GM18520 (cell line): ENCODE measurements at regions not wholly inside any gene's neighbourhood (a gene's known extent, or its start where the extent isn't known, plus 50 kb on each side); places are given as distances from the start of the nearest gene placed in this dataset.
"Not testable (repeated sequence)": the region's sequence is repeated elsewhere in the genome, so short reads cannot be mapped to it uniquely, and the experiment has no call there.

Experiments
- ATAC-seq: cut with Tn5 transposase; IDR thresholded peaks from one replicate; pipeline ENCODE4 v1.9.1; 2021; ENCODE audit not compliant: unreplicated experiment

GRCh38 chr10:121131426-121132265, 280.5 kb downstream of the WDR11 start:
- no peak for ATAC-seq

- ATAC-seq, result no peak
Measured at GRCh38 chr10:121132273-121132672, 281.1 kb downstream of the WDR11 start.

GRCh38 chr10:121133901-121134300, 282.7 kb downstream of the WDR11 start:
- no peak for ATAC-seq

GRCh38 chr10:121134711-121135110, 283.5 kb downstream of the WDR11 start:
- ATAC-seq, result no peak

GRCh38 chr10:121135512-121135911, 284.4 kb downstream of the WDR11 start:
- no peak for ATAC-seq

- no peak for ATAC-seq
Measured at GRCh38 chr10:121137533-121137932, 286.4 kb downstream of the WDR11 start.

GRCh38 chr10:121138112-121138860, 287.1 kb downstream of the WDR11 start:
- no peak for ATAC-seq

GRCh38 chr10:121138918-121139317, 287.8 kb downstream of the WDR11 start:
- ATAC-seq, result no peak

- not testable (repeated sequence) for ATAC-seq
Measured at GRCh38 chr10:121145802-121146395, 294.7 kb downstream of the WDR11 start.

GRCh38 chr10:121148921-121149320, 297.8 kb downstream of the WDR11 start:
- no peak for ATAC-seq

- ATAC-seq, result no peak
Measured at GRCh38 chr10:121152033-121152432, 300.9 kb downstream of the WDR11 start.

- ATAC-seq, result no peak
Measured at GRCh38 chr10:121152935-121153334, 301.8 kb downstream of the WDR11 start.

GRCh38 chr10:121154310-121154709, 303.1 kb downstream of the WDR11 start:
- no peak for ATAC-seq

GRCh38 chr10:121154846-121155245, 303.7 kb downstream of the WDR11 start:
- no peak for ATAC-seq

- ATAC-seq, result no peak
Measured at GRCh38 chr10:121155742-121156474, 304.7 kb downstream of the WDR11 start.

- no peak for ATAC-seq
Measured at GRCh38 chr10:121157998-121158397, 306.8 kb downstream of the WDR11 start.

- no peak for ATAC-seq
Measured at GRCh38 chr10:121158988-121159579, 307.9 kb downstream of the WDR11 start.

GRCh38 chr10:121159670-121160069, 308.5 kb downstream of the WDR11 start:
- ATAC-seq, result peak; percentile 73

- no peak for ATAC-seq
Measured at GRCh38 chr10:121165276-121165675, 314.1 kb downstream of the WDR11 start.

GRCh38 chr10:121167534-121168243, 316.5 kb downstream of the WDR11 start:
- ATAC-seq, result no peak
